NCI-H2029 treated with DMSO at 0.1 percent for 48 hours (cell line): ENCODE measurements at regions not wholly inside any gene's neighbourhood (a gene's known extent, or its start where the extent isn't known, plus 50 kb on each side); places are given as distances from the start of the nearest gene placed in this dataset.

Source experiments
- DNase-seq: peaks from one replicate; lab custom pipeline; 2025; lab: John Stamatoyannopoulos, UW

- DNase-seq, result no peak
Measured at GRCh38 chr1:218874313-218874712, 299.4 kb upstream of the LYPLAL1 start.

GRCh38 chr1:218874801-218875400 is 298.8 kb upstream of the LYPLAL1 start:
- DNase-seq, result no peak

- no peak for DNase-seq
Measured at GRCh38 chr1:218878369-218878768, 295.3 kb upstream of the LYPLAL1 start.

GRCh38 chr1:218880484-218881060 is 293.1 kb upstream of the LYPLAL1 start:
- no peak for DNase-seq

- no peak for DNase-seq
Measured at GRCh38 chr1:218882454-218882853, 291.2 kb upstream of the LYPLAL1 start.

- no peak for DNase-seq
Measured at GRCh38 chr1:218886101-218886871, 287.4 kb upstream of the LYPLAL1 start.

- DNase-seq, result no peak
Measured at GRCh38 chr1:218887141-218887925, 286.3 kb upstream of the LYPLAL1 start.

GRCh38 chr1:218890451-218890850 is 283.2 kb upstream of the LYPLAL1 start:
- DNase-seq, result no peak

GRCh38 chr1:218891577-218891976 is 282.1 kb upstream of the LYPLAL1 start:
- DNase-seq, result no peak

- no peak for DNase-seq
Measured at GRCh38 chr1:218895064-218895587, 278.6 kb upstream of the LYPLAL1 start.

GRCh38 chr1:218896202-218896601 is 277.5 kb upstream of the LYPLAL1 start:
- no peak for DNase-seq

- no peak for DNase-seq
Measured at GRCh38 chr1:218898921-218899320, 274.8 kb upstream of the LYPLAL1 start.

GRCh38 chr1:218900615-218901014 is 273.1 kb upstream of the LYPLAL1 start:
- no peak for DNase-seq

- DNase-seq, result no peak
Measured at GRCh38 chr1:218904416-218904815, 269.3 kb upstream of the LYPLAL1 start.

- DNase-seq, result no peak
Measured at GRCh38 chr1:218916720-218917119, 257.0 kb upstream of the LYPLAL1 start.

GRCh38 chr1:218917656-218918055 is 256.0 kb upstream of the LYPLAL1 start:
- no peak for DNase-seq

GRCh38 chr1:218925777-218926176 is 247.9 kb upstream of the LYPLAL1 start:
- DNase-seq, result no peak

GRCh38 chr1:218926631-218927030 is 247.0 kb upstream of the LYPLAL1 start:
- DNase-seq, result no peak

GRCh38 chr1:218930000-218930399 is 243.7 kb upstream of the LYPLAL1 start:
- DNase-seq, result no peak

- no peak for DNase-seq
Measured at GRCh38 chr1:218930472-218931241, 243.0 kb upstream of the LYPLAL1 start.

GRCh38 chr1:218931324-218931723 is 242.4 kb upstream of the LYPLAL1 start:
- DNase-seq, result no peak

- no peak for DNase-seq
Measured at GRCh38 chr1:218933513-218933912, 240.2 kb upstream of the LYPLAL1 start.
